Endodermal cell (in vitro differentiated cells): ENCODE measurements at regions not wholly inside any gene's neighbourhood (a gene's known extent, or its start where the extent isn't known, plus 50 kb on each side); places are given as distances from the start of the nearest gene placed in this dataset.

ENCODE experiments used
- DNase-seq: peaks from one replicate; pipeline ENCODE4 v3.0.0-alpha.2; 2017
- H3K27ac ChIP-seq: 2 replicates; pipeline ENCODE4 v1.5.1; 2013; ENCODE audit warnings: mild to moderate bottlenecking, low read depth, low read length, moderate library complexity
- H3K27me3 ChIP-seq: 2 replicates; pipeline ENCODE4 v1.6.1; 2013; ENCODE audit warnings: mild to moderate bottlenecking, low read length, moderate library complexity; ENCODE audit not compliant: insufficient read depth, control insufficient read depth, poor library complexity, severe bottlenecking
- H3K36me3 ChIP-seq: 2 replicates; pipeline ENCODE4 v1.7.0; 2013; ENCODE audit warnings: mild to moderate bottlenecking, low read length, moderate library complexity; ENCODE audit not compliant: control insufficient read depth, insufficient read depth
- H3K4me1 ChIP-seq: one replicate; pipeline ENCODE4 v1.7.0; 2013; ENCODE audit warnings: low read length; ENCODE audit not compliant: control insufficient read depth, insufficient read depth
- H3K4me3 ChIP-seq: 2 replicates; pipeline ENCODE4 v1.5.1; 2013; ENCODE audit warnings: mild to moderate bottlenecking, low read length, moderate library complexity
- H3K9ac ChIP-seq: 2 replicates; pipeline ENCODE4 v1.6.1; 2013; ENCODE audit warnings: mild to moderate bottlenecking, low read length, moderate library complexity; ENCODE audit not compliant: poor library complexity, severe bottlenecking; ENCODE audit errors: extremely low read depth
- H3K9me3 ChIP-seq: 2 replicates; pipeline ENCODE4 v1.6.1; 2013; ENCODE audit warnings: mild to moderate bottlenecking, low read length, moderate library complexity; ENCODE audit not compliant: control insufficient read depth
- H3K27ac Mint-ChIP-seq: 2 replicates; pipeline ENCODE4 v1.8.0; 2020; ENCODE audit warnings: mixed read lengths
- H3K27me3 Mint-ChIP-seq: 2 replicates; pipeline ENCODE4 v1.8.0; 2021; ENCODE audit warnings: mild to moderate bottlenecking, mixed read lengths; ENCODE audit not compliant: insufficient read depth
- H3K36me3 Mint-ChIP-seq: 2 replicates; pipeline ENCODE4 v1.8.0; 2020; ENCODE audit warnings: low read depth, mixed read lengths
- H3K4me1 Mint-ChIP-seq: 2 replicates; pipeline ENCODE4 v1.8.0; 2020; ENCODE audit warnings: mixed read lengths
- H3K4me3 Mint-ChIP-seq: 2 replicates; pipeline ENCODE4 v1.8.0; 2020; ENCODE audit warnings: mild to moderate bottlenecking, moderate library complexity, mixed read lengths
- H3K9me3 Mint-ChIP-seq: 2 replicates; pipeline ENCODE4 v1.8.0; 2020; ENCODE audit warnings: mild to moderate bottlenecking, mixed read lengths
- CTCF ChIP-seq: fragments of 200-600 bp; sonication (generic); conservative IDR thresholded peaks from 2 replicates; pipeline ENCODE4 v1.5.0; 2021; ENCODE audit warnings: antibody characterized with exemption, mild to moderate bottlenecking
- WGBS, 2 experiments: methylation state at CpG; one replicate each; pipeline versions ENCODE4 v1.1.5 to v1.1.7; 2013; ENCODE audit warnings: missing lambda C conversion rate in 2 of 2, mixed read lengths in 1 of 2; ENCODE audit not compliant: insufficient coverage in 1 of 2, insufficient read length in 1 of 2; 5-methylcytosine and 5-hydroxymethylcytosine counted together

DNA sequence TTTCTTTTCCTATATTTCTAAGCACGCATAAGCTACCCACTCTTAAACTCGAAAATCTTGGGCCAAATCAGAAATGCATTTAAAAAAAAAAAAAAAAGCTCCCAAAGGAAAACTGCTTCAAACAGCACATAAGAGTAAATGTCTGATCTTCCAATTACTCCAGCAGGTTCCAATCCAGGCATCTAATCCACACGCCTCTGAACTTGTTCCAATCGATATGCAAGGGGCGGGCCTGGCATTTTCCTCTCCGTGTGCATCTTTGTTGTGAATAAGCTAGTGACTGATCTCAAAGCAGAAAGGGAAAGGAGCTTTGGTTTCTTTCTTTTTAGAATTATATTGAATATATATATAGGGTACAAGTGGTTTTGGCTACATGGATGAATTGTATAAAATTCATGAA lies 365.5 kb downstream of the PRDM2 start:
- Mint-ChIP-seq H3K36me3 (no peaks in the 10 kb centered on the region), H3K4me1 (peaks cover 6% of the 10 kb centered on the region), H3K4me3 (no peak overlapping the region), H3K27me3 (peaks cover 3% of the 10 kb centered on the region), H3K9me3 (no peaks in the 10 kb centered on the region), H3K27ac (no peak overlapping the region)
- no peak for TF ChIP-seq CTCF
- Histone ChIP-seq H3K36me3 (no peaks in the 10 kb centered on the region), H3K4me1 (no peaks in the 10 kb centered on the region), H3K27me3 (peaks cover 3% of the 10 kb centered on the region), H3K27ac (no peak overlapping the region), H3K9me3 (no peaks in the 10 kb centered on the region), H3K9ac (no peak overlapping the region), H3K4me3 (no peak overlapping the region)
- 84 to 94% methylated on average over 2 to 6 of the region's 6 CpGs for WGBS, 2 experiments
- no peak for DNase-seq

- WGBS, 2 experiments, result 94 to 100% methylated on average over 3 to 5 of the region's 5 CpGs
- H3K27me3 ChIP-seq, result peaks cover 9% of the 10 kb centered on the region
- DNase-seq, result no peak
These were observed 367.0 kb downstream of the PRDM2 start for GRCh38 chr1:14067036-14067435.

GRCh38 chr1:14067711-14068110 lies 367.7 kb downstream of the PRDM2 start:
- Histone ChIP-seq H3K9ac (no peak overlapping the region), H3K27ac (no peak overlapping the region), H3K9me3 (no peaks in the 10 kb centered on the region), H3K36me3 (no peaks in the 10 kb centered on the region), H3K4me1 (no peaks in the 10 kb centered on the region), H3K4me3 (no peak overlapping the region), H3K27me3 (peaks cover 9% of the 10 kb centered on the region)
- Mint-ChIP-seq H3K36me3 (no peaks in the 10 kb centered on the region), H3K9me3 (no peaks in the 10 kb centered on the region), H3K4me1 (peaks cover 6% of the 10 kb centered on the region), H3K27ac (no peak overlapping the region), H3K27me3 (peaks cover 4% of the 10 kb centered on the region), H3K4me3 (no peak overlapping the region)
- no peak for DNase-seq
- TF ChIP-seq CTCF, result peak; percentile 24
- WGBS, 2 experiments, result 66 to 88% methylated on average over 3 to 4 of the region's 4 CpGs

More at GRCh38 chr1:14067036-14067435, 367.0 kb downstream of the PRDM2 start:
- TF ChIP-seq CTCF, result no peak
- Mint-ChIP-seq H3K27me3 (peaks cover 4% of the 10 kb centered on the region), H3K9me3 (no peaks in the 10 kb centered on the region), H3K4me1 (peaks cover 6% of the 10 kb centered on the region), H3K27ac (no peak overlapping the region), H3K36me3 (no peaks in the 10 kb centered on the region), H3K4me3 (no peak overlapping the region)
- Histone ChIP-seq H3K36me3 (no peaks in the 10 kb centered on the region), H3K27ac (no peak overlapping the region), H3K9me3 (no peaks in the 10 kb centered on the region), H3K4me3 (no peak overlapping the region), H3K4me1 (no peaks in the 10 kb centered on the region), H3K9ac (no peak overlapping the region)
